DOHH2 (cell line): ENCODE measurements at regions not wholly inside any gene's neighbourhood (a gene's known extent, or its start where the extent isn't known, plus 50 kb on each side); places are given as distances from the start of the nearest gene placed in this dataset.

Source experiments
- CTCF ChIP-seq: fragments of 200-600 bp; sonication (generic); IDR thresholded peaks from one replicate; pipeline ENCODE4 v1.5.1; 2014; ENCODE audit warnings: antibody characterized with exemption, mild to moderate bottlenecking, low read depth, low read length; ENCODE audit not compliant: poor library complexity, severe bottlenecking
- EZH2phosphoT487 ChIP-seq: fragments of 200-600 bp; sonication (generic); IDR thresholded peaks from 2 replicates; pipeline ENCODE4 v1.6.1; 2017; ENCODE audit warnings: borderline replicate concordance, mild to moderate bottlenecking, antibody characterized with exemption, low read length, moderate library complexity, mixed read lengths

DNA sequence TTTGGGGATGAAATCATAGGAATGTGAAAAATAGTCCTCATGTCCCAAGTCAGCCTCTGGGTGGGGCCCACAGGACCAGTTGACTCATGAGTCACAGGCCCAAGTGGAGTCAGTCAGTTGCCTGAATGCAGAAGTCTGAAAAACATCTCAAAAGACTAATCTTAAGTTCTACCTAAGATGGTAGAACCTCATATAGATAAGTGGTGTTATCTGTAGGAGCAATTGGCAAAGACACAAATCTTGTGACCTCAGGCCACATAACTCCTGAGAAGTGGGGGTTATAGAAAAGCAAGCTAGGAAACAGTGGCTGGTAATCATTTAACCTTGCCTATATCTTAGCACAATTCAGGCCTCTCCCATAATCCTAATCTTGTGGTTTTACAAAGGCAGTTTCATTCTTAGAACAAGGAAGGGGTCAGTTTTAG, 257.1 kb upstream of the SPOPL start:
- no peak for TF ChIP-seq CTCF
- TF ChIP-seq EZH2phosphoT487: no peak
